Endothelial cell of umbilical vein (primary cell): ENCODE measurements at regions not wholly inside any gene's neighbourhood (a gene's known extent, or its start where the extent isn't known, plus 50 kb on each side); places are given as distances from the start of the nearest gene placed in this dataset.

Experiments used
- EZH2 ChIP-seq: IDR thresholded peaks from 2 replicates; pipeline ENCODE4 v1.6.1; 2012; ENCODE audit warnings: borderline replicate concordance, low read depth, mild to moderate bottlenecking, moderate library complexity, low read length, inconsistent platforms; ENCODE audit not compliant: severe bottlenecking
- POLR2AphosphoS5 ChIP-seq: IDR thresholded peaks from 2 replicates; pipeline ENCODE4 v1.6.1; 2012; ENCODE audit warnings: low read depth, mild to moderate bottlenecking, control low read depth, low read length, moderate library complexity; ENCODE audit not compliant: insufficient read depth
- TF ChIP-seq, protein P1 (sequence below), 2 donors: IDR thresholded peaks; 1 replicate in 1 of 2; 2 replicates in 1 of 2; pipeline ENCODE4 v1.5.1; 2011; ENCODE audit warnings: low read length in 2 of 2, mild to moderate bottlenecking in 2 of 2, moderate library complexity in 2 of 2, control low read depth in 1 of 2, inconsistent platforms in 1 of 2, low read depth in 1 of 2; ENCODE audit not compliant: insufficient read depth in 1 of 2; ENCODE audit errors: extremely low read depth in 1 of 2

DNA sequence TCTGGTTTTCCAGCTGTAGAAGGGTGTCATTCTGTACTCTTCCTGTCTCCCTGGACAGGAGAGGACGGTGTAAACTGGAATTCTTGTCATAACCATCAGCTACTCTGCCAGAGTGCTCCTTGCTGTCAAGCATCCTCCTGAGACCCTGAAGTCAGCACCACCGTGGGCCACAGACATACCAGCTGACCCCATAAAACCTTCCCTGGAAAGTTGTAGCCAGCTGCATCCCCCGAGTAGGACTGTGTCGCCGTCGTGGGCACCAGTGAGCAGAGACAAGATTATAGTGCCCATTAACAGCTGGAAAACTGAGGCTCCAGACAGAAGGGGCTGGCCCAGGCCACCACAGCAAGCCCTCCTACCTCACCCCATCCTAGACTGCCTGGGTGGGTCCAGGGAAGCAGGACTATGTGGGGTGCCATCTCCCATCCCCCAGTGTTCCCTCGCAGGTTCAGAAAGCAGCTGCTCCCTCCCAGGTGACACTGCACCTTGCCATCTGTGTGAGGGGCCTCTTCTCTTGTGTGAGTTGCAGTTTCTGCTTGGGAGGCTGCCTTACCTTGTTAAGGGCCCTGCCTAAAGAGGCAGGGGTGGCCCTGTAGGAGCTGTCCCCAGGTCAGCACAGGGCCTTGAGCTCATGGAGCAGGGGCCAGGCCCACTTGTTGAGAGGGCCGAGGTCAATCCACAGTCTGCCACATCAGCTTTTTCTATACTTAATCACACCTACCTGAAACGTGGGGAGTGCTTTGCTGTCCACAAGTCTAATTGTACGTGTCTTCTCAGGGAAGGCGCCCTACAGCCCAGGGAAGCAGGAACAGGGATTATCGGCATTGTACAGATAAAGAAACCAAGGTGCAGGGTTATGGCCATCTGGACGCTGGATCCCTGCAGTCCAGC is 191.9 kb upstream of the LINGO1 start:
- TF ChIP-seq, protein P1, sequence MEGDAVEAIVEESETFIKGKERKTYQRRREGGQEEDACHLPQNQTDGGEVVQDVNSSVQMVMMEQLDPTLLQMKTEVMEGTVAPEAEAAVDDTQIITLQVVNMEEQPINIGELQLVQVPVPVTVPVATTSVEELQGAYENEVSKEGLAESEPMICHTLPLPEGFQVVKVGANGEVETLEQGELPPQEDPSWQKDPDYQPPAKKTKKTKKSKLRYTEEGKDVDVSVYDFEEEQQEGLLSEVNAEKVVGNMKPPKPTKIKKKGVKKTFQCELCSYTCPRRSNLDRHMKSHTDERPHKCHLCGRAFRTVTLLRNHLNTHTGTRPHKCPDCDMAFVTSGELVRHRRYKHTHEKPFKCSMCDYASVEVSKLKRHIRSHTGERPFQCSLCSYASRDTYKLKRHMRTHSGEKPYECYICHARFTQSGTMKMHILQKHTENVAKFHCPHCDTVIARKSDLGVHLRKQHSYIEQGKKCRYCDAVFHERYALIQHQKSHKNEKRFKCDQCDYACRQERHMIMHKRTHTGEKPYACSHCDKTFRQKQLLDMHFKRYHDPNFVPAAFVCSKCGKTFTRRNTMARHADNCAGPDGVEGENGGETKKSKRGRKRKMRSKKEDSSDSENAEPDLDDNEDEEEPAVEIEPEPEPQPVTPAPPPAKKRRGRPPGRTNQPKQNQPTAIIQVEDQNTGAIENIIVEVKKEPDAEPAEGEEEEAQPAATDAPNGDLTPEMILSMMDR (IDR thresholded peaks at IDR 0.05; ENCODE audit: extremely low read depth in 1 of 2, insufficient read depth in 1 of 2, low read depth in 1 of 2, low read length in 2 of 2) = no peak
- TF ChIP-seq POLR2AphosphoS5 (no peak), EZH2 (no peak)
